Sigmoid colon (tissue), 4 donors: ENCODE measurements at regions not wholly inside any gene's neighbourhood (a gene's known extent, or its start where the extent isn't known, plus 50 kb on each side); places are given as distances from the start of the nearest gene placed in this dataset.

Experiments
- POLR2A ChIP-seq, 2 donors: fragments of 450-650 bp; IDR thresholded peaks; one replicate each; pipeline ENCODE4 v1.6.1; 2016; ENCODE audit warnings: antibody characterized with exemption in 2 of 2, mild to moderate bottlenecking in 2 of 2, moderate library complexity in 2 of 2
- POLR2AphosphoS5 ChIP-seq, 4 donors: sonication (generic); formaldehyde crosslinking; IDR thresholded peaks; one replicate each; pipeline ENCODE4 v1.6.1; 2017; ENCODE audit warnings: antibody characterized with exemption in 4 of 4
- TF ChIP-seq, protein P1 (sequence below), 4 experiments: fragments of 450-650 bp in 3 of 4; fragments of 200-600 bp in 1 of 4; IDR thresholded peaks; one replicate each; pipeline ENCODE4 v1.5.1; 2016 to 2019; ENCODE audit warnings: antibody characterized with exemption in 4 of 4, mild to moderate bottlenecking in 3 of 4, moderate library complexity in 2 of 4

DNA sequence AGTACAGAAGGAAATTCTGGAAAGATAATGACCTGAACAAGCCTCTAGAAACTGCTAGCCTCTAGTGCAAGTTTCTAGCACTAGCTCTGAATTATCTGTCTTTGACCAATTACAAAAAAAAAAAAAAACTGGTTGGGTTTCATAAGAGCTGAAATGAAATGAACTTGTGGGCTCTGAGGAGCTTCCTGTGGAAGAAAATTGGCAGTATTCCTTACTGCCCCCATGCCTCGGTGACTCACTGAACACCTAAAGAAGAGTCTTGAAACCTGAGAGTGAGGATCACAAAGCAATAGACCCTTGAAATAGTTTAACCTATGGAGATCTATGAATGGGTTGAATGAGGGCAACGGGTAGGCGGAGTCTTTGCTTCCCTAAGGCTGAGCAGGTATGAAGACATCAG lies 263.6 kb upstream of the RASA1 start:
- TF ChIP-seq, protein P1, sequence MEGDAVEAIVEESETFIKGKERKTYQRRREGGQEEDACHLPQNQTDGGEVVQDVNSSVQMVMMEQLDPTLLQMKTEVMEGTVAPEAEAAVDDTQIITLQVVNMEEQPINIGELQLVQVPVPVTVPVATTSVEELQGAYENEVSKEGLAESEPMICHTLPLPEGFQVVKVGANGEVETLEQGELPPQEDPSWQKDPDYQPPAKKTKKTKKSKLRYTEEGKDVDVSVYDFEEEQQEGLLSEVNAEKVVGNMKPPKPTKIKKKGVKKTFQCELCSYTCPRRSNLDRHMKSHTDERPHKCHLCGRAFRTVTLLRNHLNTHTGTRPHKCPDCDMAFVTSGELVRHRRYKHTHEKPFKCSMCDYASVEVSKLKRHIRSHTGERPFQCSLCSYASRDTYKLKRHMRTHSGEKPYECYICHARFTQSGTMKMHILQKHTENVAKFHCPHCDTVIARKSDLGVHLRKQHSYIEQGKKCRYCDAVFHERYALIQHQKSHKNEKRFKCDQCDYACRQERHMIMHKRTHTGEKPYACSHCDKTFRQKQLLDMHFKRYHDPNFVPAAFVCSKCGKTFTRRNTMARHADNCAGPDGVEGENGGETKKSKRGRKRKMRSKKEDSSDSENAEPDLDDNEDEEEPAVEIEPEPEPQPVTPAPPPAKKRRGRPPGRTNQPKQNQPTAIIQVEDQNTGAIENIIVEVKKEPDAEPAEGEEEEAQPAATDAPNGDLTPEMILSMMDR (IDR thresholded peaks at IDR 0.05), result no peak
- TF ChIP-seq POLR2A (IDR thresholded peaks at IDR 0.05) (no peak), POLR2AphosphoS5 (IDR thresholded peaks at IDR 0.05) (no peak)
